Ovary (tissue), 7 donors: ENCODE measurements at regions not wholly inside any gene's neighbourhood (a gene's known extent, or its start where the extent isn't known, plus 50 kb on each side); places are given as distances from the start of the nearest gene placed in this dataset.

Source experiments
- DNase-seq, 5 donors: peaks; one replicate each; pipeline ENCODE4 v3.0.0-alpha.2; 2019 to 2020
- H3K27ac ChIP-seq, 2 donors: fragments of 200-600 bp; one replicate each; pipeline versions ENCODE4 v1.5.1 to v1.8.0; 2019 to 2022
- H3K27me3 ChIP-seq: fragments of 200-600 bp; one replicate; pipeline ENCODE4 v1.8.0; 2022
- H3K36me3 ChIP-seq: fragments of 200-600 bp; sonication (generic); one replicate; pipeline ENCODE4 v1.5.1; 2019
- H3K4me1 ChIP-seq: one replicate; pipeline ENCODE4 v1.8.1; 2013; ENCODE audit warnings: mild to moderate bottlenecking, moderate library complexity; ENCODE audit not compliant: insufficient read depth
- H3K4me3 ChIP-seq: fragments of 200-600 bp; sonication (generic); one replicate; pipeline ENCODE4 v1.5.1; 2017
- H3K9me3 ChIP-seq, 2 donors: fragments of 200-600 bp in 1 of 2; sonication (generic) in 1 of 2; one replicate each; pipeline versions ENCODE4 v1.5.1 to v1.8.1; 2013 to 2019; ENCODE audit warnings: mild to moderate bottlenecking in 1 of 2, moderate library complexity in 1 of 2
- CTCF ChIP-seq, 3 donors: fragments of 450-650 bp in 2 of 3; fragments of 200-600 bp in 1 of 3; IDR thresholded peaks; one replicate each; pipeline versions ENCODE4 v1.5.1 to v1.8.0; 2016 to 2022; ENCODE audit warnings: antibody characterized with exemption in 3 of 3, mild to moderate bottlenecking in 1 of 3
- EP300 ChIP-seq: sonication (generic); formaldehyde crosslinking; IDR thresholded peaks from one replicate; pipeline ENCODE4 v1.6.1; 2017; ENCODE audit warnings: antibody characterized with exemption
- POLR2A ChIP-seq: fragments of 450-650 bp; IDR thresholded peaks from one replicate; pipeline ENCODE4 v1.6.1; 2017; ENCODE audit warnings: antibody characterized with exemption, mild to moderate bottlenecking, moderate library complexity
- WGBS, 3 donors: extraction: QIAGEN DNeasy Blood & Tissue Kit in 1 of 3; methylation state at CpG; one replicate each; pipeline versions ENCODE4 v1.1.5 to v1.1.7; 2013 to 2017; 5-methylcytosine and 5-hydroxymethylcytosine counted together
- intact Hi-C, 4 donors: fragments of 100-400 bp; cut with DNase I; formaldehyde crosslinking; loops; one replicate each; pipeline versions ENCODE4 v1.11.0 to v1.15.1; 2022 to 2023
- donor health status: DM: no; HTN: no; CAD: no; lungs with moderate emphysema.
- donor health status: DM: no; HTN: no; CAD: no.
- donor health status: Bipolar disorder and iron deficiency.
- donor health status: DM: no; HTN: no; CAD: no.
- donor health status: DM: yes; HTN: yes; CAD: no.

- peak in 3 of 5 donors; percentile 16 to 31 (median 21) for DNase-seq
- TF ChIP-seq EP300, result no peak
- TF ChIP-seq CTCF (IDR thresholded peaks at IDR 0.05), result no peak
- TF ChIP-seq POLR2A, result no peak
- Histone ChIP-seq H3K27ac (no peak overlapping the region), H3K9me3 (no peaks in the 10 kb centered on the region), H3K27me3 (no peaks in the 10 kb centered on the region), H3K4me1 (peaks cover 4% of the 10 kb centered on the region), H3K4me3 (no peak overlapping the region), H3K36me3 (no peaks in the 10 kb centered on the region)
- WGBS, 3 donors, result 95 to 97% (median 95%) methylated on average over 21 of the region's 21 CpGs
- intact Hi-C loops, result loop anchor here (2.0 to 10.0 kb wide), 5 partner anchors 63 to 513 kb away; partner anchors contain the start of gene SMOC2 (in 1 of the 4)
These were observed 52.6 kb upstream of the DACT2 start for GRCh38 chr6:168371981-168372711.

GRCh38 chr6:168372889-168373288 lies 53.3 kb upstream of the DACT2 start:
- no peaks in the 10 kb centered on the region for H3K36me3 ChIP-seq
- TF ChIP-seq EP300 (no peak), POLR2A (no peak), CTCF (IDR thresholded peaks at IDR 0.05) (no peak)
- H3K4me3 ChIP-seq, result no peak overlapping the region
- no peak overlapping the region for H3K27ac ChIP-seq
- H3K4me1 ChIP-seq, result peaks cover 9% of the 10 kb centered on the region
- WGBS, 3 donors, result 92 to 93% (median 93%) methylated on average over 16 of the region's 16 CpGs
- no peak for DNase-seq
- intact Hi-C loops, result loop anchor here in 2 of 4 donors (5.0 to 10.0 kb wide), 4 partner anchors 62 to 242 kb away; partner anchors contain the start of gene SMOC2 (in 1 of the 2)
- no peaks in the 10 kb centered on the region for H3K27me3 ChIP-seq
- no peaks in the 10 kb centered on the region for H3K9me3 ChIP-seq

DNA sequence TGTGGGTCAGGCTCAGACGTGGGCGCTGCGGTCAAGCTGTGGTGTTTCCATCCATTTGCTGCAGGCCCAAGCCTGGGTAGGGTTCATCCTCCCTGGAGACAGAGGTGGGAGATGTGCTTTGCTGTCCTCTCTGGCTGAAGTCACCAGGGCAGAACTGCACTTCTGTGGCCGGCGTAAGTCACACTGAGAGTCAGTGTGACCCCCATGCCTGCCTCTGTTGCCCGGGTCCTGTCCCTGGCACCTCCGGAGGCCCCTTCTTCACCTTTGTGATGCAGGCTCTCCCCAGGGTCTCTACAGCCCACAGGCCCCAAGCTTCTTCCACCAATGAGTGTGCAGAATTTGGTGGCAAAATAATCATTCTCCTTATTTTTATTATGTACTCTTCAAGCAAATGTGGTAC lies 53.8 kb upstream of the DACT2 start:
- intact Hi-C loops, result loop anchor here in 2 of 4 donors (5.0 to 10.0 kb wide), 4 partner anchors 61 to 241 kb away; partner anchors contain the start of gene SMOC2 (in 1 of the 2)
- H3K4me1 ChIP-seq, result peaks cover 9% of the 10 kb centered on the region
- no peak for TF ChIP-seq POLR2A
- no peak for TF ChIP-seq EP300
- no peak for TF ChIP-seq CTCF (IDR thresholded peaks at IDR 0.05)
- 95 to 98% (median 97%) methylated on average over 7 of the region's 7 CpGs for WGBS, 3 donors
- no peaks in the 10 kb centered on the region for H3K9me3 ChIP-seq
- H3K27ac ChIP-seq, result no peak overlapping the region
- H3K27me3 ChIP-seq, result no peaks in the 10 kb centered on the region
- no peaks in the 10 kb centered on the region for H3K36me3 ChIP-seq
- H3K4me3 ChIP-seq, result no peak overlapping the region
- DNase-seq, result peak in 2 of 5 donors; percentile 11 to 20

- TF ChIP-seq CTCF (IDR thresholded peaks at IDR 0.05) (no peak), EP300 (no peak), POLR2A (no peak)
- Histone ChIP-seq H3K4me3 (no peak overlapping the region), H3K27me3 (no peaks in the 10 kb centered on the region), H3K36me3 (no peaks in the 10 kb centered on the region), H3K27ac (no peak overlapping the region), H3K4me1 (peaks cover 6% of the 10 kb centered on the region), H3K9me3 (no peaks in the 10 kb centered on the region)
- DNase-seq, result peak in 2 of 5 donors; percentile 23 to 28
- WGBS, 3 donors, result 89 to 96% (median 90%) methylated on average over 13 of the region's 13 CpGs
- intact Hi-C loops, result loop anchor here in 2 of 4 donors (5.0 to 10.0 kb wide), 4 partner anchors 61 to 241 kb away; partner anchors contain the start of gene SMOC2 (in 1 of the 2)
These were observed 54.5 kb upstream of the DACT2 start for GRCh38 chr6:168374051-168374502.
